ENCODE measurements at regions not wholly inside any gene's neighbourhood (a gene's known extent, or its start where the extent isn't known, plus 50 kb on each side); places are given as distances from the start of the nearest gene placed in this dataset.

- H3K27me3 ChIP-seq (ENCODE audit: control insufficient read depth in 1 of 2, insufficient read depth in 2 of 2, low read length in 2 of 2): no peaks in the 10 kb centered on the region
- H3K36me3 ChIP-seq (ENCODE audit: control insufficient read depth in 2 of 2, insufficient read depth in 2 of 2, low read length in 1 of 2): no peaks in the 10 kb centered on the region
- no peaks in the 10 kb centered on the region for H3K9me3 ChIP-seq (ENCODE audit: control insufficient read depth in 2 of 2, insufficient read depth in 1 of 2, low read depth in 1 of 2, low read length in 1 of 2)
- WGBS, 2 donors: 78% methylated on average over 4 of the region's 4 CpGs
- H3K27ac ChIP-seq (ENCODE audit: low read depth in 2 of 2, low read length in 1 of 2): no peak overlapping the region
- H3K4me1 ChIP-seq (ENCODE audit: control insufficient read depth in 2 of 2, insufficient read depth in 2 of 2, low read length in 1 of 2): no peaks in the 10 kb centered on the region
- no peak overlapping the region for H3K4me3 ChIP-seq (ENCODE audit: low read depth in 1 of 2, low read length in 2 of 2)
Observed at GRCh38 chr4:128456171-128456570, 168.6 kb upstream of the PGRMC2 start.

- no peak overlapping the region for H3K27ac ChIP-seq (ENCODE audit: low read depth in 2 of 2, low read length in 1 of 2)
- H3K27me3 ChIP-seq (ENCODE audit: control insufficient read depth in 1 of 2, insufficient read depth in 2 of 2, low read length in 2 of 2): no peaks in the 10 kb centered on the region
- no peaks in the 10 kb centered on the region for H3K4me1 ChIP-seq (ENCODE audit: control insufficient read depth in 2 of 2, insufficient read depth in 2 of 2, low read length in 1 of 2)
- 91 to 96% methylated on average over 1 of the region's 1 CpG for WGBS, 2 donors
- H3K4me3 ChIP-seq (ENCODE audit: low read depth in 1 of 2, low read length in 2 of 2): no peak overlapping the region
- no peaks in the 10 kb centered on the region for H3K36me3 ChIP-seq (ENCODE audit: control insufficient read depth in 2 of 2, insufficient read depth in 2 of 2, low read length in 1 of 2)
- no peaks in the 10 kb centered on the region for H3K9me3 ChIP-seq (ENCODE audit: control insufficient read depth in 2 of 2, insufficient read depth in 1 of 2, low read depth in 1 of 2, low read length in 1 of 2)
Observed at GRCh38 chr4:128455480-128455879, 167.9 kb upstream of the PGRMC2 start.

GRCh38 chr4:128454881-128455280, 167.3 kb upstream of the PGRMC2 start:
- Histone ChIP-seq H3K9me3 (ENCODE audit: control insufficient read depth in 2 of 2, insufficient read depth in 1 of 2, low read depth in 1 of 2, low read length in 1 of 2) (no peaks in the 10 kb centered on the region), H3K36me3 (ENCODE audit: control insufficient read depth in 2 of 2, insufficient read depth in 2 of 2, low read length in 1 of 2) (no peaks in the 10 kb centered on the region), H3K4me1 (ENCODE audit: control insufficient read depth in 2 of 2, insufficient read depth in 2 of 2, low read length in 1 of 2) (no peaks in the 10 kb centered on the region), H3K4me3 (ENCODE audit: low read depth in 1 of 2, low read length in 2 of 2) (no peak overlapping the region), H3K27ac (ENCODE audit: low read depth in 2 of 2, low read length in 1 of 2) (no peak overlapping the region), H3K27me3 (ENCODE audit: control insufficient read depth in 1 of 2, insufficient read depth in 2 of 2, low read length in 2 of 2) (no peaks in the 10 kb centered on the region)
- WGBS, 2 donors: 83 to 84% methylated on average over 4 of the region's 4 CpGs

GRCh38 chr4:128454281-128454871, 166.8 kb upstream of the PGRMC2 start:
- Histone ChIP-seq H3K4me3 (ENCODE audit: low read depth in 1 of 2, low read length in 2 of 2) (no peak overlapping the region), H3K27ac (ENCODE audit: low read depth in 2 of 2, low read length in 1 of 2) (no peak overlapping the region)

GRCh38 chr4:128452415-128452814, 164.8 kb upstream of the PGRMC2 start:
- Histone ChIP-seq H3K4me3 (ENCODE audit: low read depth in 1 of 2, low read length in 2 of 2) (no peak overlapping the region), H3K36me3 (ENCODE audit: control insufficient read depth in 2 of 2, insufficient read depth in 2 of 2, low read length in 1 of 2) (no peaks in the 10 kb centered on the region), H3K27ac (ENCODE audit: low read depth in 2 of 2, low read length in 1 of 2) (no peak overlapping the region), H3K9me3 (ENCODE audit: control insufficient read depth in 2 of 2, insufficient read depth in 1 of 2, low read depth in 1 of 2, low read length in 1 of 2) (no peaks in the 10 kb centered on the region), H3K27me3 (ENCODE audit: control insufficient read depth in 1 of 2, insufficient read depth in 2 of 2, low read length in 2 of 2) (no peaks in the 10 kb centered on the region), H3K4me1 (ENCODE audit: control insufficient read depth in 2 of 2, insufficient read depth in 2 of 2, low read length in 1 of 2) (no peaks in the 10 kb centered on the region)
- WGBS, 2 donors: 59 to 65% methylated on average over 3 of the region's 3 CpGs

More at GRCh38 chr4:128454281-128454871, 166.8 kb upstream of the PGRMC2 start:
- H3K9me3 ChIP-seq (ENCODE audit: control insufficient read depth in 2 of 2, insufficient read depth in 1 of 2, low read depth in 1 of 2, low read length in 1 of 2): no peaks in the 10 kb centered on the region
- H3K36me3 ChIP-seq (ENCODE audit: control insufficient read depth in 2 of 2, insufficient read depth in 2 of 2, low read length in 1 of 2): no peaks in the 10 kb centered on the region
- no peaks in the 10 kb centered on the region for H3K27me3 ChIP-seq (ENCODE audit: control insufficient read depth in 1 of 2, insufficient read depth in 2 of 2, low read length in 2 of 2)
- H3K4me1 ChIP-seq (ENCODE audit: control insufficient read depth in 2 of 2, insufficient read depth in 2 of 2, low read length in 1 of 2): no peaks in the 10 kb centered on the region
- WGBS, 2 donors: 13 to 18% methylated on average over 10 of the region's 10 CpGs

- Histone ChIP-seq H3K9me3 (ENCODE audit: control insufficient read depth in 2 of 2, insufficient read depth in 1 of 2, low read depth in 1 of 2, low read length in 1 of 2) (no peaks in the 10 kb centered on the region), H3K36me3 (ENCODE audit: control insufficient read depth in 2 of 2, insufficient read depth in 2 of 2, low read length in 1 of 2) (no peaks in the 10 kb centered on the region), H3K27ac (ENCODE audit: low read depth in 2 of 2, low read length in 1 of 2) (no peak overlapping the region), H3K27me3 (ENCODE audit: control insufficient read depth in 1 of 2, insufficient read depth in 2 of 2, low read length in 2 of 2) (no peaks in the 10 kb centered on the region), H3K4me3 (ENCODE audit: low read depth in 1 of 2, low read length in 2 of 2) (no peak overlapping the region), H3K4me1 (ENCODE audit: control insufficient read depth in 2 of 2, insufficient read depth in 2 of 2, low read length in 1 of 2) (no peaks in the 10 kb centered on the region)
- 81 to 90% methylated on average over 7 of the region's 7 CpGs for WGBS, 2 donors
Observed at GRCh38 chr4:128451270-128451905, 163.8 kb upstream of the PGRMC2 start.

GRCh38 chr4:128450326-128451120, 162.9 kb upstream of the PGRMC2 start:
- Histone ChIP-seq H3K4me1 (ENCODE audit: control insufficient read depth in 2 of 2, insufficient read depth in 2 of 2, low read length in 1 of 2) (no peaks in the 10 kb centered on the region), H3K4me3 (ENCODE audit: low read depth in 1 of 2, low read length in 2 of 2) (no peak overlapping the region), H3K36me3 (ENCODE audit: control insufficient read depth in 2 of 2, insufficient read depth in 2 of 2, low read length in 1 of 2) (peaks cover 0 to 2% of the 10 kb centered on the region in 2 donors), H3K9me3 (ENCODE audit: control insufficient read depth in 2 of 2, insufficient read depth in 1 of 2, low read depth in 1 of 2, low read length in 1 of 2) (no peaks in the 10 kb centered on the region), H3K27ac (ENCODE audit: low read depth in 2 of 2, low read length in 1 of 2) (no peak overlapping the region), H3K27me3 (ENCODE audit: control insufficient read depth in 1 of 2, insufficient read depth in 2 of 2, low read length in 2 of 2) (no peaks in the 10 kb centered on the region)
- 79 to 83% methylated on average over 5 of the region's 5 CpGs for WGBS, 2 donors

- H3K4me1 ChIP-seq (ENCODE audit: control insufficient read depth in 2 of 2, insufficient read depth in 2 of 2, low read length in 1 of 2): no peaks in the 10 kb centered on the region
- no peak overlapping the region for H3K4me3 ChIP-seq (ENCODE audit: low read depth in 1 of 2, low read length in 2 of 2)
- WGBS, 2 donors: 40 to 60% methylated on average over 1 of the region's 1 CpG
- no peaks in the 10 kb centered on the region for H3K27me3 ChIP-seq (ENCODE audit: control insufficient read depth in 1 of 2, insufficient read depth in 2 of 2, low read length in 2 of 2)
- H3K9me3 ChIP-seq (ENCODE audit: control insufficient read depth in 2 of 2, insufficient read depth in 1 of 2, low read depth in 1 of 2, low read length in 1 of 2): no peaks in the 10 kb centered on the region
- H3K36me3 ChIP-seq (ENCODE audit: control insufficient read depth in 2 of 2, insufficient read depth in 2 of 2, low read length in 1 of 2): peaks cover 0 to 2% of the 10 kb centered on the region in 2 donors
- no peak overlapping the region for H3K27ac ChIP-seq (ENCODE audit: low read depth in 2 of 2, low read length in 1 of 2)
Observed at GRCh38 chr4:128449251-128449650, 161.6 kb upstream of the PGRMC2 start.

GRCh38 chr4:128444544-128445302, 157.1 kb upstream of the PGRMC2 start:
- Histone ChIP-seq H3K27ac (ENCODE audit: low read depth in 2 of 2, low read length in 1 of 2) (no peak overlapping the region), H3K27me3 (ENCODE audit: control insufficient read depth in 1 of 2, insufficient read depth in 2 of 2, low read length in 2 of 2) (no peaks in the 10 kb centered on the region), H3K4me1 (ENCODE audit: control insufficient read depth in 2 of 2, insufficient read depth in 2 of 2, low read length in 1 of 2) (no peaks in the 10 kb centered on the region), H3K4me3 (ENCODE audit: low read depth in 1 of 2, low read length in 2 of 2) (no peak overlapping the region), H3K9me3 (ENCODE audit: control insufficient read depth in 2 of 2, insufficient read depth in 1 of 2, low read depth in 1 of 2, low read length in 1 of 2) (peaks cover 6% of the 10 kb centered on the region in 2 donors), H3K36me3 (ENCODE audit: control insufficient read depth in 2 of 2, insufficient read depth in 2 of 2, low read length in 1 of 2) (peaks cover 0 to 2% of the 10 kb centered on the region in 2 donors)
- WGBS, 2 donors: 93 to 95% methylated on average over 3 of the region's 3 CpGs

All from esophagus (tissue), 2 donors.